ENCODE measurements at regions not wholly inside any gene's neighbourhood (a gene's known extent, or its start where the extent isn't known, plus 50 kb on each side); places are given as distances from the start of the nearest gene placed in this dataset.
"Not testable (repeated sequence)": the region's sequence is repeated elsewhere in the genome, so short reads cannot be mapped to it uniquely, and the experiment has no call there.

DNA sequence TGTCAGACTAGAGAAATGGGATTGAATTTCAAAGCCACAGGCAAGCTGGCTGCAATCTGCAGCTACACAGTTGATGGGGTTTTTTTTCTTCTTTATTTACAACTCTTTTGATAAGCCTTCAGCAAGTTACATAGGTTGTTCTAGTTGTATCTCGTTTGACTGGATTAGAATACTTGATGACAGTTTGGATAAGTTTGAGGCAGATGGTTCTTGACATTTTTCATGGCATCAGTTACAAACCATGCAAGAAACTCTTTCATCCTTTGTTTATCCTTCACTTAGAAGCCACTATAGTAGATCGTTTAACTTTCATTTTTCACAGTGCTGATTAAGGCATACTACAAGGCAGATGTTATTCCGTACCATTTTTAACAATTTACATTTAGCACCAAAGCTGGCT is 238.9 kb downstream of the TOX3 start:
- no peak for DNase-seq

- DNase-seq = no peak
Observed at GRCh38 chr16:52301026-52301425, 245.9 kb downstream of the TOX3 start.

- DNase-seq = no peak
Observed at GRCh38 chr16:52298769-52299168, 248.2 kb downstream of the TOX3 start.

- not testable (repeated sequence) for DNase-seq
Observed at GRCh38 chr16:52296706-52297315, 250.1 kb downstream of the TOX3 start.

DNA sequence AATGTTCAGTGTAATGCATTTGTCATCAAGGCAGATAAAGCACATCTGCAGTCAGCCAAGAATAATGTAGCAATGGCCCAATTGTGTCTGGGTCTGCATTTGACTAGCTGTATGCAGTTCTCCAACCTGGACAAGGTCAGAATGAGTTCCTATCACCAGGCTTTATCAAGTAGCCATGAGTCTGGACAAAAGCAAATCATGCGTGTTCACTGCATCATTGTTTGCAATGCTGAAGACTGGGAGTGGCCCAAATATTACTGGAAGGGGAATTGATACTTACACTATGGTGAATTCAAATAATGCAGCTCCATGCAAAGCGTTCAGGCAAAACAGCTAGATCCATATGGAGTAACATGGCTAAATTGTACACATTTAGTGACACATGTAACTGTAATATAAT is 250.9 kb downstream of the TOX3 start:
- DNase-seq = no peak

DNA sequence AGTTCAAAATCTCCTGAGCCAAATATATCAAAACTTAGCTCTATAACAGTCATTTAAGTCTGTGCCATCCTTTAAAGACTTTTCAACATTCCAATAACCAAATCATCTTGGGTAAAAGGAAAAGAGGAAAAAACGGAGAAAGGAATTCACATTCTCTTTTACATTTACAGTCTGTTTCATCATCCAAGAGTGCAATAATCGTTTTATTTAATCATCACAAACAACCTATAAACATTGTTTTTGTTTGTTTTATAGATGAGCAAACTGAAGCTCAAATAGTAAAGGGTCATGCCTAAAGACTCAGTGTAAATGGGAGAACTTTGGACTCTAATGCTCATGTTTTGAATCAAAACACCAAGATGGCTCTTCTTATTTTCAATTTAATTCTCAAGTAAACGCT is 252.3 kb downstream of the TOX3 start:
- no peak for DNase-seq

DNA sequence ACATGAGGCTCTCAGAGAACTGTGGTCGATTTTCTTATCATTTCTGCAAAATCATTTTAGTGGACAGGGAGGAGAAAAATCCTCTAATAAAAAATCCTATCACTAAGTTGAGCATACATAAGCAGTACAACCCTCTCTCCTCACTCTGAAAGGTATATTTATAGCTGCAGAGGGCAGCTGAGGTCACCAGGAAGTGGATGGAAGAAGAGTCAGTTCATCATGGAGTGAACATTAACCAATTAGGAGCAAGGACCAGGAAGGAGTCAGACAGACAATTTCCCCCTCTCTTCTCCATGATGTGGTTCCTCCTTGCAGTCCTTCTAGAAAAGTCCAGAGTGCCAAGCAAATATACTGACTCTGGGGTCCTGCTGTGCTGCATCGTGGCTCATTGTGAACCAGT is 253.7 kb downstream of the TOX3 start:
- no peak for DNase-seq

DNA sequence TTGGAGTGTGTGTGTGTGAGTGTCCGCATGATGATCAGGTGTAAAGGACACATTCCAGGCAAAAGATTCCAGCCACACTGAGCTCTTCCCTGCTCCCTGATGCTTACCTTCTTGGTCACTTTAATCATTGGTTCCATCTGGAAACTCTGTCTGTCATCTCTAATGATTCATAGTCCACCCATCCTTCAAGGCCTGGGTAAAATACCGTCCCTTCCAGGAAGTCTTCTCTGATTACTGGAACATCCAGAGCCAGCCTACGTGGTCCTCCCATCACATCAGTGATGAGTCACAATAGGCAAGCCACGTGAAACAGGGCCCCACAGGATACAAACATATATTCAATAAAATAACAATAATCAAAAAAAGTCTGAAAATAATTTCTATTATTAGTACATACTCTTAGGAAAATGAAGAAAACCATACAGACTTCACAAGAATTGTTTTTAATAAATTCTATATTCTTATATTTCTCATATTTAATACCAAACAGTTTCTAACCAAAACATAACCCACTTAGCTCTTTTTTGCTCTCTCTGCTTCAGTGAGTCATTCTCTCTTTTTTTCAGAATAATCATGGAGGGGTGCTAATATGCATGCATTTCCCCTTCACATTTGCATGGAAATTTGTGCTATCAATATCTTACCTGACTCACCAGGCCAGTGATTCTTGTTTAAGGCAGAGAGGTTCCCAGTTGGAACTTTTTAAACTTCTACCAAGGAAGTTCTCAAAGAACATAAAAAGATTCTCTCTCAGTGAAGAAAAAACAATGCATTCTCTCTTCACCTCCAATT is 263.2 kb downstream of the TOX3 start:
- DNase-seq = no peak

GRCh38 chr16:52283018-52283417 is 263.9 kb downstream of the TOX3 start:
- DNase-seq = no peak

DNA sequence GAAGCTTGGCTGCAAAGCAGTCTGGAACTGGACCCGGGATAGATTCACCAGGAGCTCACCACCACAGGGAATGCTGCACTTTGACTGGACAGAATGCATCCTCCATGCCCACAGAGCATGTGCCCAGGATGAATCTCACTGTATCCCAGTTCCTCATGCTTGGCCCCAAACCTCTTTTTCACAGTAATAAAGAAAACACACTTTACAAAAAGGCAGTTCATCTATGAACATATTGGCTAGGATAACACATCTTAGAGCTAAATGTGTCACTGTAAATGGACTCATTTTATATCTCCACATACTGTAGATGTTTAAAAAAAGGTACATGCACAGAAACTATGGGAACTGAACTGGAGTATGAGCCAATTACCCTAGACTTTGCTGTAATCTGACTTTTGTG is 266.9 kb downstream of the TOX3 start:
- DNase-seq = no peak

DNA sequence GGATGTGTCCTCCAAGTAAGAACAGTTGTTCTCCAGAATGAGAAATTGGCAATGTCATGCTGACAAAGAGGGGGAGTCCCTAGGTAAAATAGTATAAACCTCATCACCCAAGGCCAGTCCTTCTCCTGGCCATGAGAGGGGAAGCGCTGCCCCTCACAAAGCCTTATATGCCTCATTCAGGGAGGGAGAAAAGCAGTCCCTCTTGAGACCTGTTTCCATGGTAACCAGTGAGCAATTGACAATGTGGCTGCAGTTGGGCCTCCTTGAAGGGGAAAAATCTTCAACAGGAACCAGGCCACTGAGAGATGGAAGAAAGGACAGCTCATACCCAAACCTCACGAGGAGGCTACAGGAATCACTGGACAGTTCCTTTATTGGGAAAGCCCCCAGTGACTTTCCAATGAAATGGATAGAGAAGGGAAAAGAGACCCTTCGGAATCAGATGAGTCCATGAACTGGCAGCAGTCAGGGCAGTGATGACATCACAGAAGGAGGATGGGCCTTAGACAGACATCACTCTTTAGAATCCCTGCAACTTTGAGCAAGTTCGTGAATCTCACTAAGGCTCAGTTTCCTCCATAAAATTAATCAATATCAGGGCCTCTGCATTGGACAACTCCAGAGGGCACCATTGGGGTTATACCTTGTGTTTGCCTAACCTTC is 275.7 kb downstream of the TOX3 start:
- DNase-seq = no peak

GRCh38 chr16:52265446-52265861 is 281.5 kb downstream of the TOX3 start:
- no peak for DNase-seq

DNA sequence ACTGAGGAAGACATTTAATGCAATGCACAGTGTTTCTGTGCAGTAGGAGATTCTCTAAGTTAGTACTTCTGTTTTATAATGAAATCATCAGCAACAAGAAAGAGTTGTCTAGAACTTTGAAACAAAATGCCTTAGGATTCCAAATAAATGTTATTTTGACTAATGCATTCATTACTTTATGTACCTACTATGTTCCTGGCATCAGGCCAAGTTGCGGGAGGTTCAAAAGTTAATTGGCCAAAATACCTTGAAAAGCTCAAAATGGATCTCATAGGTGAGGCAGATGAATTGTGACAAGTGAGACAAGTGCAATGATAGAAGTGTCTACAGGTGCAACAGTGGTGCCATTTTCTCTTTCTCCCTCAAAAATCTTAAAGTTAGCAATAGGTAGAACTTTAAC is 289.4 kb downstream of the TOX3 start:
- no peak for DNase-seq

DNA sequence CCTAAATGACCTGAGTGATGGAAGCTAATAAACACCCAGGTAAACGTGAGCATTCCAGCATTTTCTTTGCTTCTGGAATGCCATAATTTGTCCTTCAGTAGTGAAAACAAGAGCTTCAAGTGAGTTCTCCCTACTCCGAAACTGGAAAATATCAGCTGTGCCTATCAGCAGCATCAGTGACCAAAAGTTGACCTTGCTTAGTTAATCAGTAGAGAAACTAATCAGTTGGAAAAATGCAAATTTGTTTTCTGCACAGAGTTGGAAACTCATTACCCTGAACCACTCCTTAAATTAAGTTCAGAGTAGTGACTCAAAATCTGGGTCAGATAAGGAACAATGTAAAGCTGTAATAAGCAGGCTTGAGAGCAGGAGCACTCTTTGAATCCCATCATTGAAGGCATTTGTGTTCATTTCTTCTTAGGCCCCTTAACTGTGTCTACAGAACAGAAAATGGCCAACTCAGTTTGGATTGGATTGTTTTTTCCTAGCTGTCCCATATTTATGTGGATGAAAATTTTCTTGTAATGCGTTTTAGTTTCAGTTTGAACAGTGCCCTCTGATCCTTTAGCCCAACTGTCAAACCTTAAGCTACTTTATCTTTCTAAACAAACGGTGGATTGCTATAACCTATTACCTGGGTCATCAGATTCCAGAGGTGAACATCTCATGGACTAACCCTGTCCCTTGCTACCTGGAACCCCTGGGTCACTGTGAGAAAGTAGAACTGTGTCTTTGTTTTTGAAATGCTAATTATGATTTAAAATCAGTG is 290.4 kb downstream of the TOX3 start:
- no peak for DNase-seq

DNA sequence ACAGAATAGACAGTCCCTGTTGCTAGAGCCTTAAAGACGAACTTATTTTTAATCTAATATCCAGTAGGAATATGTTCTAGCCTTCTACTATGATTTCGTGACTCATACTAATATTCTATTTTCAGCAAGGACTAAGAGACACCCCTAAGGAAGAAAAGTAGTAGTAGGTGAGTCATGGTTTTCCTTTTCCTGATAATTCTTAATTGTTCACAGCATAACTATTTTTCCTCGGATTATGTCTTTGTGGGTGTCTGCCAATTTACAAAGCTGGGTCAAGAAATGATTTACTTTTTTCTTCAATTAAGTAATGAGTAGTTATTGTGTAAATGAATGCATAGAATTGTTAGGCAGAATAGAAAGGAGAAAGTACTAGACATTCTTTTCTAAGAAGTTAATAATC is 292.2 kb downstream of the TOX3 start:
- DNase-seq = no peak

- DNase-seq = no peak
Observed at GRCh38 chr16:52252680-52253079, 294.3 kb downstream of the TOX3 start.

DNA sequence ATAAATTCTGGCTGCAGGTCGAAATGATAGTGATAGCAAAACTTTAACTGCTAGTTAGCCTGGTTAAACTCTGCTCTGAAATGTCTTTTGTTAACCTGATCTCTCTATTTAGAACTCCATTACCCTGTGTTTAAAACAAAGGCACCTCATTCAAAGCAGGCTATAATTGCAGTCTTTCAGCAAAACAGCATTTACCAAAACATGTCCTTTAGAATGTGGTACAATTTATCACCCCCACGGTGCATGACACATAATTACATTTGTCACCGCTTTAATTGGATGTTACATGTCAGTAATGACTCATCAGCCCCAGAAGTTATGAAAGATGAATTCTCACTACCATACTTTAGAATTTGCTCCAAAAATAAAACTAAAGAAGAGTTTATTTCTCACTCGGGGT is 295.4 kb downstream of the TOX3 start:
- no peak for DNase-seq

- no peak for DNase-seq
Observed at GRCh38 chr16:52247737-52248136, 299.2 kb downstream of the TOX3 start.

- DNase-seq = no peak
Observed at GRCh38 chr16:52238710-52239109, 308.2 kb downstream of the TOX3 start.

DNA sequence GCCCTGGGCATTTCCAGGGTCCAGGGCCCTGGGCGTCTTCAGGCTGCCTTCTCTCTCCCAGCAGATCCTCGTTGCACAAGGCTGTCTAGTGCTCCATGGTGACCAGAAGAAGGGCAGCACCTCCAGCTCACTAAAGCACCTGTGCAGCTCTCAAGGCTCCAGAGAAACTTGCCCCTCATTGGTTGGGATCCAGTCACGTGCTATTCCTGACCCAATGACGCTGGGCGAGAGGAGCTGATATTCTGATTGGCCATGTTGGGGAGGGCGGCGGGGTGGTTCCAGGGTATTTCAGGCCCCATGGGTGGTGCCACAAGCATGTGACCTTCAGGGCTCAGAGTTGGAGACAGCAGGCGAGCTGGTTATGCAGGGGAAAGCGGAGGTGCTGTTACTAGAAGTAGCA is 309.1 kb downstream of the TOX3 start:
- no peak for DNase-seq

DNA sequence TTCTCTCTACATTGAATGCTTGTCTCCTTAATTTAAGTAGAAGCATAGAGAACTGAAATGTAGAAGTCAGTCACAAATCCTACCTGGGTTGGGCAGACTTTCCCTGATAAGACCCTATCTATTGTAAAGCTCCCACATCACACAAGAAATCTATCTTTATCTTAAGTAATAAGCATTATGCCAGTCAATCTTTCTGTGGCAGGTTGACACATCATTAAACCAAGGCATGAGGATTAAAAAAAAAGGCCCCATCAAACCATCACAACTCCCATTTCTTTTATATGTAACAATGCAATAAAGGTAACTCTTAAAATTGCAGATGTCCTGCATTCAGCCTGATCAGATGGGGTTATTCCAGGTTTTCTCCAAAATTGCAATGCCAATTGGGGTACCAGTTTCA is 311.8 kb downstream of the TOX3 start:
- no peak for DNase-seq

DNA sequence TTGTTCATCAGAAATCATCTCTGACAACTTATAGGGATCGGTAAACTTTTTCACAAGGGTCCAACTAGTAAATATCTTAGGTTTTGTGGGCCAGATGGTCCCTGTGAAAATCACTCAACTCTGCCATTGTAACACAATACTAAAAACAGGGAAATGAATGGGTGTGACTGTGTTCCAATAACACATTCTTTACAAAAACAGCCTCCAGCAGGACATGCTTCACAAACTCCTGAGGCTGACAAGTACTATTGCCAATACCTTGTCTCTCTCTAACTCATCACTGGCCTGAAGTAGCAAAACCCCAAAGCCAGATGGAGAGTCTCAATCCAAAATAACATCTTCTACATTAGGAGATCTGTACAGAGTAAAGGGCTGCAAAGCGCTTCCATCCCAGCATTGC is 312.3 kb downstream of the TOX3 start:
- no peak for DNase-seq

GRCh38 chr16:52229471-52229870 is 317.5 kb downstream of the TOX3 start:
- no peak for DNase-seq

GRCh38 chr16:52227851-52228250 is 319.1 kb downstream of the TOX3 start:
- no peak for DNase-seq
